GM21529 (cell line): ENCODE measurements at regions not wholly inside any gene's neighbourhood (a gene's known extent, or its start where the extent isn't known, plus 50 kb on each side); places are given as distances from the start of the nearest gene placed in this dataset.

Source experiments
- ATAC-seq: cut with Tn5 transposase; IDR thresholded peaks from one replicate; pipeline ENCODE4 v1.9.1; 2021; ENCODE audit not compliant: unreplicated experiment

DNA sequence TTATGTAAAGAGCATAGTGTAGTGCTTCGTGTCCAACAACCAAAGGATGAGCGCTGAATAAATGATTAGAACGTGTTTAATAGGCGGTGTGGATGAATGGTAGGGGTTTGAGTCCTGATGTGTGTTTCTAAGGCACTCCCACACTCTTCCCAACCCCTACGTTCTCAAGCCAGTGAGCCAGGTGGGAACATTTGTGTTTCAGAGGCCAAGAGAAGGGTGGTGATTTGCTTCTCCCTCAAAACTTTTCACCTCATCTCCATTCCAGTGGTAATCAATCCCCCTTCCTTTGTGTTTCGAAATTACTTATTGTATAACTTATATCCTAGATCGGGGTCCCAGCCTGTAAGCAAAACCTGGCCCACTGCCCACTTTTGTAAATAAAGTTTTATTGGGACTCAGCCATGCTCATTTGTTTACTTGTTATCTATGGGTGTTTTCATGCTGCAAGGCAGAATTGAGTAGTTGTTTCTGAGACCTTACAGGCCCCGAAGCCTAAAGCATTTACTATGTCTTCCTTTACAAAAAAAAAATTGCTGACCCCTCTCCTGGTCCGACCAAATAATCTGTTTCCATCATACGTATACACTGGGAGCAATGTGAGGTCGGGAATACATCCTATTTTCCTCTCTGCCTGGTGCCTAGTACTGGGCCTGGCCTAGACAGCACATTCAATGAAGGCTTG lies 150.8 kb upstream of the MYCN start:
- no peak for ATAC-seq

DNA sequence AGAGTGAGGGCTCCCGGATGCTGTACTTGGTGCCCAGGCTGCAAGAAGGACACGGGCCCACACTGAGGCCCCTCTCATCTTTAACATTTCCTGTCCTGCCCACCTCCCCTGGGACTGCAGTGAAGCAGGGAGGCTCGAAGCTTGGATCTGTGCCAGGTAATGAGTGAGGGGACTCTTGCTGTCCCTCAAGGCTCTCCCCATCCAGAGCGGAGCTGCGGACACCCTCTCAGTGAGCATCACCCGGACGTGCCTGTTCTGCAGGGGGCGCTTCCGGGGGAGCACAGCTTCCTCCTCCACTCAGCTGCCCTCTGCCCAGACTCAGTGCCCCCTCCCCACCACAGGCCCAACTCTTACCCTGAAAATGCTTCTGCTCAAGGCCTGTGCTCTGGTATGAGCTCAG lies 150.0 kb upstream of the MYCN start:
- ATAC-seq: no peak

DNA sequence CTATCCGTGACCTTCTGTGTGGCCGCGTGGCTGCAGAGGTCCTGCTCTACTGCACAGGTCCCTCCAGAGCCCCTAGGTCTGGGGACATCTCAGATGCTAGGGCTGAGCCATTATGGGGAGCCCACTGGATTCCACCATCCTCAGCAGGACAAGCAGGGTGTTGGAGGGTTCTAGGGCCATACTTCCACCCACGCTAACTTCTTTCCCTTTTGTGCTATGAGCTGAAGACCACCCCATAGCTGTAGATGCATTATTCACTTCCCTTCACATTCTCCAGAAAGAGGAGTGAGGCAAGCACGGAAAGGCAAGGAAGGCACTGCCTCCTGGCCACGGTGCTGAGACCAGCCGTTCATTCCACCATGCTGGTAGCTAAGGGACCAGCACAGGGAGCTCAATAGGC lies 149.5 kb upstream of the MYCN start:
- ATAC-seq: no peak

DNA sequence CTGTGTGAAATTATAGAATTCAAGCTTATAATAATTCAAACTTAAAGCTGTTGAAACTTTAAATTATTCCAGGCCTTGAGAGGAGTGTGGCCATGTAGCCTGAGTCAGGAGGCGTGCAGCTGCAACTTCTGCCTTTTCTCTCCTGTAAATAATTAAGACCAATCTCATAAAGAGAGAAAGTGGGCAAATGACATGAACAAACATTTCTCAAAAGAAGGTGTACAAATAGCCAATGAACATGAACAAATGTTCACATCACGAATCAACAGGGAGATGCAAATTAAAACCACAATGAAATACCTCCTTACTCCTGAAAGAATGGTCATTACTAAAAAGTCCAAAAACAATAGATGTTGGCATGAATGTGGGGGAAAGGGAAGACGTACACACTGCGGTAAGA lies 149.1 kb upstream of the MYCN start:
- ATAC-seq: no peak

DNA sequence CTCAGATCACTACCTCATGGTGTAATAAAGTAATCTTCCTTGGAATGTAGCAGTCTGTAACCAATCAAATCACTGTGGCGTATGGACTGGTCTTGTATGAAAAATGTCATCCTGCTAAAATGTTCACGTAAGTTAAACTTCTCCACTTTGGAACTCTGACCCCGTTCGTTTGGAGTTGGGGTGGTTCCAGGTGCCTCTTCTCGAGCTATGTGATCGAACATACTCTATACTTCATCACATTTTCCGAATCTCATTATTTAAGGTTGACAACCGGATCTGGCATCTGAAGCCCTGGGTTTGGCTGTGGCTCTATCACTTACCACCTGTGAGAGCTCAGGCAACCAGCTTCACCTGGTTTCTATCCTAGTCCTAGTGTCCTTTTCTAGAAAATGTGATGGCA lies 148.0 kb upstream of the MYCN start:
- ATAC-seq: no peak

DNA sequence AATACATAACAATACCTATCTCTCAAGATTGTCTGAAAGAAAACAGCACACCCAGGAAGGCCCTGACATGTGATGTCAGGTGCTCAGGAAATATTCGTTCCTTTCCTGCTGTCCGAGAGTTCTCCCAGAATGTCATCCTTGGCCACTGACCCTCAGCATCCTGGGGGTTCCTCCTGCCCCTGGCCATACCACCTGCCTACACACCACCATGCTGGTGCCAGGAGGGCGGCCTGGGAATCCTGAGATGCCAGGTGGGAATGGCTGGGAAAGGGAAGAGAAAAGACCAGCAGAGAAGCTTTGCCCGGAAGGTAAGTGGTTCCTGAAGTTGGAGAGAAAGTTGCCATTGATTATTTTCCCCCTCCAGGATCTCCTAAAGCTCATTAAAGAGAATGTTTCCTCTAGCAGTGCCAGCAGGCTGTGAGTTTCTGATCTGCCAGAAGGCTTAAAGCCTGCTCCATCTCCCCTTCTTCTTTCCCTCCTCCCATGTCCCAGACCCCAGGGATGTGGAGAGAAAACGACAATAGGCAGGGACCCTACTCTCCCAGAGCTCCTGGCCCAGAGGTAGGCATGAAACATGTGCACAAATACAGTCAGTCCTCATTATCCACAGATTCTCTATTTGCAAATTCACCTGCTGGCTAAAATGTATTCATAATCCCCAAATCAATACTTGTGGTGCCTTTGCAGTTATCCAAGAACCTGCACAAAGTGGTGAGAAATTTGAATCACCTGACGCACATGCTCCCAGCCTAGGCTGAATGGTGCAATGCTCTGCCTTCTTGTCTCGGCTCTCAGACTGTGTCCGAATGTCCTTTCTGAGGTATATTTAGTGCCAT lies 147.1 kb upstream of the MYCN start:
- no peak for ATAC-seq

DNA sequence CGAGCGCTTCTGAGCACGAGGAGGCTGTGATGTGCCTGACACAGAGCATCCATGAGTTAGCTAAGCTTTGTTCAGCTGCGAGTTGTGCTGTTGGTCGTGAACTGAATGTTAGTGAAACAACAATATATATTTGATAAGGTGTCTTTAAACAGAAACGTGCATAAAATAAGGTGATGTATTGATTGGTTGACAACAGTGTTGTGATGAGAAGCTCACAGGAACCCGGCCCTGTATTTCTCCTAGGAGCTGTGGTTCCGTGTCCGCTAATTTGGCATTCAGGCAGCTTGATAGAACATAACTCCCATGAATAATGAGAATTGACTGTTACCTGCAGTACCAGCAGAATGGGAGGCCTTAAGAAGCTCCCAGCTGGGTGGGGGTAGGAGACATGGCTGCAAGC lies 146.4 kb upstream of the MYCN start:
- no peak for ATAC-seq

DNA sequence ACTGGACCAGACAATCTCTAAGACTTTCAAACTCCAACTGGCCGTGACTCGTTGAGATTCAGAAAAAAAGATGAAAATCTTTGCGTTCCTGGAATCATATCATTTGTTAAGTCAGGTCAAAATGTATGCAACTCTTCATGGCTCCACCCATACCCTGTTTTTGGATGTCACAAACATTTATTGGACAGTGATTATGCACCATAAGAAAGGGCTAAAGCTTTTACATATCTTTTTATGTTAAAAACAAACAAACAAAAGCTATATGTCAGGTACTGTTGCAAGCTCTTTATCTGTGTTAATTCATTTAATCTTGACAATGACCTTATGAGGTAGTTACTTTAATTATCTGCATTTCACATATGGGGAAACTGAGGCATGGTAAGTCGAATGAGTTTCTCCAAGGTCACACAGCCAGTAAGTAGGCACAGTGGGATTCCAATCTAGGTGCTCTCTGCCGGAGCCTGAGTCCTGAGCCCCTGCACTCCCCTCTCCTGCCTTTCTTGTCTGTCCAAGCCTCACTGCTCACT lies 145.7 kb upstream of the MYCN start:
- no peak for ATAC-seq

DNA sequence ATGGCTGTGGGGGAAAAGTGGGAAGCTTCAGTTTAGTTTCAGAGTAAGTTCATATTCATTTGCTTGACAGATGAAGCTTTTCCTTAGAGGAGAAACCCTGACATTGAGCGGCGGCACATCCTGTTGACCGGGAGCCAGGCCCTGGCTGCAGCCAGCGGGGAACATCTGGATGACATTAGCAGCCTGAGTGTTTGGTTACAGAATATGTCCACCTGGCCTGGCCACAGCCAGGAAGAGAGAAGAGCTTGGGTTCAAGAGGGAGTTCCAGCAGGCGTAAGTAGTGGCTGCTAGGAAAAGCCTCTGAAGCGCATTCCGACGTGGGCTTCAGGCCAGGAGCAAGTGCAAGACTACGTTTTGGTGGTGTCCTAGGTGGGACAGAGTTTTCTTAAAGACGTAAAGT lies 144.9 kb upstream of the MYCN start:
- ATAC-seq: no peak

DNA sequence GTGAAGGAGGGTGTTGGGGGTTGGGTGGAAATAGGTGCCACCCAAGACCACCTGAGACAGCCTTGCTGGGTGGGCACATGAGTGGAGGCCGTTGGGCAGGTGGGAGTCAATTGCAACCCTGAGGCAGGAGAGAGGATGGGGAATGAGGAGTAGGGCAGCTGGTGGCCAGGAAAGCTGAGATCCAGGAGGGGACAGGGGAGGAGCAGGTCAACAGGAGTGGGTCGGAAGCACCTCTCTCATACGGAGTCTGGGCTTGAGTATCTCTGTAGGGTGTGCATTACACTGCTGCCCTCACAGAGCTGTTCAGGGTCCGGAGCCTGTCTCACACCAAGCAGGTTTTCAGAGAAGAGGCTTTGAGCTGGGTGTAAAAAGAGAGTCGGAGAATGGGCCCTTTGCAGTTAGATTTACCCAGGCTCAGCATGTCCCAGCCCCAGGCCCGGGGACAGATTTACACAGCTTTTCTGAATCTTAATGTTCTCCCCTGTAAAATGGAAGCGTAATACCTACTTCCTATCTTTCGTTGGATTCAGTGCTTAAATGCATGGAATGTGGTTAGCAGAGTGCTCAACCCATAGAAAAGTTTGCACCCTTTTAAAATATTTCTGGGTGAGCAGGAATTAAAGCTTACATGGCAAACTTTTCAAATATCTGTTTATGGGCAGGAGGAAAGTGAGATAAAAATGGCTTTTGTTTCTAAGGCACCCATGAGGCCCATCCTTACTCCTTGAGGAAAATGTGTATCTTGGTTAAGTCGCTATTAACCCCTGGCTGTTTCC lies 144.0 kb upstream of the MYCN start:
- ATAC-seq: no peak

DNA sequence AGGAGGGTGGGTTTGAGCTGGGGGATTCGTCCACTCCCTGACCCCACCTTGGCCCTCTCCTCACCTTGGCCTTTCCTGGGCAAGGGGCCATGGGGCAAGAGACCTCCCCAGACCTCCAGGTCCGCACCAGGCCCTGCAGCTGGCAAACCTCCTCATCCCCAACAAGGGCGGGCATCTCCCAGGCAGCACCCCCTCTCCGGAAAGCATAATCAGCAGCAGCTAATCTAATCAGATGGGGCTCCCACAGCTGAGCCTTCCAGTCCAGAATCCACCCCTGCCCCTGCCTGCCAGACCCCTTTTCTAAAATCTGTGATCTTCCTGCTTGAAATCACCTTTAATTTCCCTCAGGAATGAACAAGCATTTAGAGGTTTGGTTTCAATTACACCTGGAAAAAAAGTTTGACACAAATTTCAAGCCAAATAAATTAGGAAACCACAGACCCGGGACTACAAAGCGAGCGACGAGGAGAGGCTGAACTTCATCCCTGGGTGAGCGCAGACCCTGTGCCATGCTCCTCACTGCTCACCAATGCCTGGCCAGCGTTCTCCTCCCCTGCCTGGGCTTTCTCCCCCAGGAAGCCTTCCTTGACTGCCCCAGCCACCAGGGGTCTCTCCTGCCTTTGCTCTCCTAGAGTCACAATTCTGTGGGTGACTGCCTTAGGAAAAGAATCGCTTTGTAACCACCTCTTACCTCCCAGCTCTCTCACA lies 143.0 kb upstream of the MYCN start:
- no peak for ATAC-seq

DNA sequence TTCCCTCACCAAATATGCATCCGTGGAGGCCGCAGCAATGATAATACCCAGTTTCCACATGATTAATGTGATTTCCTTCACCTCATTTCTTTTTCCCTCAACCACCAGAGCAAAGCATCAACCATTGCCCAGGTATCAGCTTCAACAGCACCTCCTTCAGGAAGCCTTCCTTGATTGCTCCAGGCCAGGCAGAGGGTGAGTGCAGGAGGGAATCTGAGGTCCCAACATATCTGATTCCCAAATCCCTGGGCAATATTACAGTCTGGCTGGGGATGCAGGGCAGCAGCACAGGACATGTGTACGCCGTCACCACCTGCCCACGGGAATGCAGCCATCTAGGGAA lies 142.4 kb upstream of the MYCN start:
- ATAC-seq: no peak

DNA sequence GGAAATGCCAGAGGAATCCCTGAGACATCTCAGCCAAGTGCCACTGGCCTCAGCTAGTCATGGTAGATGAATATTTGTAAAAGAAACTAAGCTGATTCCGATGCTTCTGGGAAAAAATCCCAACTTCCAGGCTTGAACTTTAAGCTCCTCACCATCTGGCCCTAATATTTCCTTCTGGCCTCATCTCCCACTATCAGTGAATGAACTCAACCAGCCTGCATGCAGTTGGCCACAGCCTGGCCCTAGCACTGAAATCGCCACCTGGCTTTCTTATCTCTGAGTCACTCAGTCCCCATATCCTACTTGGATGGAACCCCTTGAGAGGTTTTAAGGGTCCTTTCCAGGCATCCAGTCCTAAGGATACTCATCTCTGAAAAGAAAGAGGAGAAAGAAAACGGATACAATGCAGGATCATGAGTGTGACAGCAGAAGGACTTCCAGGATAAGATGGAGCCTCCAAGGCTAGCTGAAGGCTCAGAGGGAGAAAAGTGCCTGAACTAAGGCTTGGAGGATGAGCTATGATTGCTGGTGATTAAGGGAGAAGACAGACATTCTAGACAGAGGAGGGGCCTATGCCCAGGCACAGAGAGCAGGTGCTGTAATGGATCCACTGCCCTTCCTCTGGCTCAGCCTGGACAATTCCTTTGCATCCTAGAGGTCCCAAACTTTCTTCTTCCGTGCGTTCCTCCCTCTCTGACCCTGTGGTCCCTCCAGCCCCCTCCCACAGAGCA lies 141.5 kb upstream of the MYCN start:
- ATAC-seq: no peak

DNA sequence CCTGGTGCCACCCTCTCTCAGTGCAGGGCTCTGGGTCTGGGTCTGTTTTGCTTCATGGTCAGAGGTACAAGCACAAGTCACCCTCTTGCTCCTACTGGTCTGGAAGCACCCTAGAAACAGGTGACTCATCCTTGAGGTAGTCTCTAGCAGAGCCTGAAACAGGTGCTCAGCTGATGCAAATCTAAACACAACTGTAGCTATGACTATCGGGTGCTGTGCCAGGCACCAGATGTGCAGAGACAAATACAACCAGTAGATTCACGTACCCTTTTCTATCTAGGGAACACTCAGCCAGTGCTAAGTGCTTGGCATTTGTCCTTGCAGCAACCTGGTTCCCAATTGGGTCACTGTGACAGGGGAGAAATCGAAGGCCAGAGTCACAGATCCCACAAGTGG lies 140.9 kb upstream of the MYCN start:
- ATAC-seq: peak; percentile 55

DNA sequence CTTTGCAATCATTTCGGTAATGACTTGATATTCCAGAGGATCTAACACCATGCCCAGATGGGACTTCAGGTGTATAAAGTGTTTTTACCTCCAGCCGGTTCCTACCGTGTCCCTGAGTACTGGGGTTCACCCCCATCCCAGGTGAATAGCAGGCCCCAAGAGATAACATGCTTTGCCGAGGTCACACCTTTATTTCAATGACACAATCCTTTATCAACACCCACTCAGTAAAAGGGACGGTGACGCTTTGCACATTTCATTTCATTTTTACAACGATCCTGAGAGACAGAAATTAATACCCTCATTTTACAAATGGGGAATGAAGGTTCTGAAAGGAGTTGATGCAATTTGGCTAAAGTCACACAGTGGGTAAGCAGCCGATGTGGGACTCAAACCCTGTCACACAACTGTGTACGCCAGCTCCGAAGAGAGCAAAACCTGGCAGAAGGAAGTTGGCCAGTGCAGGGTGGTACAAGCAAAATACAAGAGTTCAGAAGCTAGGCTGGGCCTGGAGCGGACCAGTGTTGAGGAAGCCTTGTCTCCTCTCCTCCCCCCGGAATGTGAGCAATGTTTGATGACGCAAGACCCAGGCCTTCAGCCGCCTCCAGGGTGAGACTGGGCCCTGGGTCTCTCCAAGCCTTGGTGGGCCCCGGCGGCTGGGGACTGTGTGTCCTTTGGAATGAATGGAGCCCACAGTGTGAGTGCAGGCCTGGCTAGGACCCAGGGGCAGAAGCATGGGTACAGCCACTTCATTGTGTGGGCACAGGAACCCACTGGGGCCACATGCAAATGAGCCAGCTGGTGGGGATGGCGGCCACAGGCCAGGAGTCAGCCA lies 139.6 kb upstream of the MYCN start:
- no peak for ATAC-seq

DNA sequence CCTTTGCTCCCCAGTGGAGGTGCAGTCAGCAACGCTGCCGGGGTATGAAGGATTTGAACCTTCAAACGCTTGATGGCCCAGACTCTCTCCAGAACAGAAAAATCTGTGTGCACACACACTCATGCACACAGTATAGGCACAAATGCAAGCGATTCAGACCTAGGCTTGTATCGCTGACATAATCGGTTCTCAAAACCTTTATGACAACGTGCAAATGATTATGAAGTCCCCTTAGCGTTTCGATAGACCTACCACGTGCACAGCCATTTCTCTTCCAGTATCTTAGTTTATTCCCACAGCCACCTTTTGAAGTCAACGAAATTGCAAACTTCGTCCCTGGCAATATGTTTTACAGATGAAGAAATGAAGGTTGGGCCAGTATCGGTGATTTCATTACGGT lies 138.9 kb upstream of the MYCN start:
- no peak for ATAC-seq

DNA sequence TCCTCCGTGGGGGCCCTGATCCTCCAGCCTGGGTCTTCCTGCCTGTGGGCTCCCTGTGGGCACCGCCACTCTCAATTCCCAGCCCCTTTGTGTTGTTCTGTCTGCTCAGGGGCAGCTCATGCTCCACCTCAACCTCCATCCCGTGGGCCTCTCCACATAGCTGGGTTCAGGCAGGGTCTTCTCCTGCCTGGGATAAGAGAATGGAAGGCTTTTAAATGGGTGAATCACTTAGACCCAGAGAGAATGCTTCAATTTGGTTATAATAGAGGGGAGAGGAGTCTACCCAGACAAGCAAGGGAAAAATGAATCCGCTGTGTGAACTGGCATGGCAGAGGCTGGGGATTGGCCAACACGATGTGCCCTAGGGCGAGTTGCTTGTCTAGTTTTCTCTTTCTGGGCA lies 138.4 kb upstream of the MYCN start:
- ATAC-seq: no peak

DNA sequence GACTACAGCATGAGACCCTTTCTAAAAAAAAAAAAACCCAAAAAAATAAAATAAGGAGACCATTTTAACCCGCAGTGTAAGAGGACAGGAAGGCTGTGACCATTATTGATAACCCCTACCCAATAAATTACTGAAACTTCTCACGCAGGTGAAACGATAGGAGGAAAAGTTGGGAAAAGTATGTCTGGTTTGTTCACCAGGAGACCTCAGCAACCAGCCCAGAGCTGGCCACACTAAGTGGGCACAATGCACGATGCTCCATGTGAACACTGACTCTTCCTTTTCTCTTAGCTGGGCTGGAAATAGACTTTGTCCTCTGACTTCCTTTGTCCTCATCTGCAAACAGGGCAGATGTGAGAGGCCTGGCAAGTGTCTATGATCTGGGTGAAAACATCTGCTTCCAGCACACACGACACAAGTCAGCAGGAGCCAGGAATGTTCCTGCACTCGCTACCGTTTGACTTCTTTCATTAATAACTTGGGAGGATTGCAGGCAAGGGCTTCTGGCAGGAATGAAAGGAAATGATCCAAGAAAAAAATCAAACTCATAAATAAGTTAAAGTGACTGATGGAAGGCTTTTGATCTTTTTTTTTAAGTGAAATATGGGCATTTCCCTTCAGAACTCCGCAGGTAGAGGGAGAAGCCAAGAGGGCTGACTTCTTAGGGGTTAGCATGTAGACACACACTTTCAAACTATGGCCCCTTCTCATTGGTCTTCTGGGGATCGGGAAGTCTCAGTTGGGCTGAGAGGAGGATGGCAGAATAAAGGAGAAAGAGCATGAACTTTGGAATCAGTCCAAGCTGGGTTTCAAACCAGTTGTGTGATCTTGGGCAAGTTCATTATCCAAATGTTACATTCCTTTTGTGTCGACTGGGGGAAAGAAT lies 137.4 kb upstream of the MYCN start:
- ATAC-seq: no peak
